HG03066 (cell line): ENCODE measurements at regions not wholly inside any gene's neighbourhood (a gene's known extent, or its start where the extent isn't known, plus 50 kb on each side); places are given as distances from the start of the nearest gene placed in this dataset.
"Not testable (repeated sequence)": the region's sequence is repeated elsewhere in the genome, so short reads cannot be mapped to it uniquely, and the experiment has no call there.

Experiments
- ATAC-seq: cut with Tn5 transposase; IDR thresholded peaks from one replicate; pipeline ENCODE4 v1.9.1; 2021; ENCODE audit warnings: low read depth; ENCODE audit not compliant: unreplicated experiment

DNA sequence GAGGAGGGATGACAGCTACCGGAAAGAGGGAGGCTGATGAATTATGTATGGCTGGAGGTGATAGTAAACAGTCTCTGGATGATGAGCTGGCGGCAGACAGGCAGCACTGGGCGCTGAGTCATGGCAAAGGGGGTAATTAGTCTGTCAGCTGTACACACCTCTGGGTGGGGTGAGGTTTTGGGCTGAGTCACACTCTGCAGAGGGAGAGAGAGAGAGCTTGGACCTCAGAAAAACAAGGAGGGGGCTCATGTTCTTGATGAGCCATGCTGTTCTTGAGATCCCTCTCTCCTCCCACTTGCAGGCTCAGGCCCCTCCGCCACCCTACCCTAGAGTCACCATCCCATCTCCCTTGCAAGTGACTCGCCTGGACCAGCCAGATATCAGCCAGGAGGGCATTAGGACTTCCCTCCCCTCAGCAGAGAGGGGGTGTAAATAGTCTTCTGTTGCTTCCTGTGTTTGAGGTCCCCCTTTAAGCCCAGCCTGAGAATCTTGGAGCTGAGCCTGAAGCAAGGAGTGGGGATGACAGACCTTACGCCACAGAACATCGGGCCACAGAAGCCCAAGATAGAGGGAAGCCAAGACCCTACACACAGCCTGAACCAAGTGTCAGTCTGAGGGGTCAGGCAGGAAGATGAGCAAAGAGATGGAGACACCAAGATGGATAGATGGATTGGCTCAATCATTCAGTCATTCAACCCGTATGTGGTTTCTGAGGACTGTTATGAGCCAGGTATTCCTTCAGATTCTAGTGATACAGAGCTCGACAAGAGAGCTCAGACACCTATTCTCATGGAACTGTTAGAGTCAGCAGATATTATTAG lies 383.2 kb upstream of the CCL2 start:
- no peak for ATAC-seq

DNA sequence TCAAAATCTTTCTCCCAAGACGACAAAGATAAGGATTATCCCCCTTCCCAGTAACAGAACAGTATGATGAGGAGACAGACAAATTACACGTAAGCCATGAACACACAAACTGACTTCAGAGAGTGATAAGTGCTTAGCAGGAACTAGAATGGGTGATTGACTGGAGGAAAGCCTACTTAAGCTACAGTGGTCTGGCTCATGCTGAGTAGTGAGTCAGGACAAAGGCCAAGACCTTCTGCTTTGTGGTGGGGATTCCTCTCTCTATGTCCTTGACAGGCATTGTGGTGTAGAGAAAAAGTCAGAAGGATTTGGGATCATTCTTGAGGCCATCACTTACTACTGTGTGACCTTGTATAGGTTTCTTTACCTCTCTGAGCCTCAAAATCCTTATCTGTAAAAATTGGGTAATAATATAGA lies 381.9 kb upstream of the CCL2 start:
- ATAC-seq = no peak

DNA sequence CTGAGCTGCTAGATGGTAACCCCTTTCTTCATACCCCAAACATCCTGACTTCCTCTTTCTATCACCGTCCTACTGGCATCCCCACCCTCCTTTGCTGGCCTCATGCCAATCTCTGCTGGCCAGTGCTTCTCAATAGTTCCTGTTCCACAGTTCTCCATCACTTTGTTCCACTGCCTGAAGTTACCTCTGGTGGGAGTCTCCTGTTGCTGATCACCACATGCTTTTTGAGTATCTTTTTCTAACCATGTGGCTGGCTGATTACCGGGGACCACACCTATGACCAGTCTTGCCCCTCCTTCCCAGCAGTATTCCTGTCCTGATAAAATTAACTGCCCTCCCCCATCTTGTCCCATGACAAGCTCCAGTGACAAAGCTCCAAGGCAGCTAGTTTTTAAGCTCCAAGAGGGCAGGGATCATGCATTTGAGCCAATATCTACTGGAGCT lies 380.4 kb upstream of the CCL2 start:
- no peak for ATAC-seq

DNA sequence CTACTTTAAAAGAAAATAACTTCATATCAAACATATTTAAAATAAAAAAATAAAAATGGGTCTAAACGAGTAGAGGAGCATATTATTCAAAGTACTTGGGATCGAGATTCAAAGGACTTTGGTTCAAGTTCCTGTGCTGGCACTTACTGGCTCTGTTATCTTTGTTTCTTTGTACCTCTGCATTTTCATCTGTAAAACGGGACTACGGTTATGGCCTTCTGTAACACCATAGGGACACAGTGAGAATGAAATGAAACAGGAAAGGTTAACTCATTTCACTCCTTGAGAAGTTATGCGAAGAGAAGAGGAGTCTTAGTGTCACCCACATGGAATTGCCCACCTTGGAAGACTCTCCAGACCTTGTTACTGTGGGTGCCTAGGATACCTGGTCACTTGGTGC lies 379.1 kb upstream of the CCL2 start:
- ATAC-seq = no peak

DNA sequence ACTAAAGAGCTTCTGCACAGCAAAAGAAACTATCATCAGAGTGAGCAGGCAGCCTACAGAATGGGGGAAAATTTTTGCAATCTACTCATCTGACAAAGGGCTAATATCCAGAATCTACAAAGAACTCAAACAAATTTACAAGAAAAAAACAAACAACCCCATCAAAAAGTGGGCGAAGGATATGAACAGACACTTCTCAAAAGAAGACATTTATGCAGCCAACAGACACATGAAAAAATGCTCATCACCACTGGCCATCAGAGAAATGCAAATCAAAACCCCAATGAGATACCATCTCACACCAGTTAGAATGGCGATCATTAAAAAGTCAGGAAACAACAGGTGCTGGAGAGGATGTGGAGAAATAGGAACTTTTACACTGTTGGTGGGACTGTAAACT lies 372.8 kb upstream of the CCL2 start:
- not testable (repeated sequence) for ATAC-seq

DNA sequence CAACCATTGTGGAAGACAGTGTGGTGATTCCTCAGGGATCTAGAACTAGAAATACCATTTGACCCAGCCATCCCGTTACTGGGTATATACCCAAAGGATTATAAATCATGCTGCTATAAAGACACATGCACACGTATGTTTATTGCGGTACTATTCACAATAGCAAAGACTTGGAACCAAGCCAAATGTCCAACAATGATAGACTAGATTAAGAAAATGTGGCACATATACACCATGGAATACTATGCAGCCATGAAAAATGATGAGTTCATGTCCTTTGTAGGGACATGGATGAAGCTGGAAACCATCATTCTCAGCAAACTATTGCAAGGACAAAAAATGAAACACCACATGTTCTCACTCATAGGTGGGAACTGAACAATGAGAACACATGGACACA lies 372.4 kb upstream of the CCL2 start:
- ATAC-seq = not testable (repeated sequence)

DNA sequence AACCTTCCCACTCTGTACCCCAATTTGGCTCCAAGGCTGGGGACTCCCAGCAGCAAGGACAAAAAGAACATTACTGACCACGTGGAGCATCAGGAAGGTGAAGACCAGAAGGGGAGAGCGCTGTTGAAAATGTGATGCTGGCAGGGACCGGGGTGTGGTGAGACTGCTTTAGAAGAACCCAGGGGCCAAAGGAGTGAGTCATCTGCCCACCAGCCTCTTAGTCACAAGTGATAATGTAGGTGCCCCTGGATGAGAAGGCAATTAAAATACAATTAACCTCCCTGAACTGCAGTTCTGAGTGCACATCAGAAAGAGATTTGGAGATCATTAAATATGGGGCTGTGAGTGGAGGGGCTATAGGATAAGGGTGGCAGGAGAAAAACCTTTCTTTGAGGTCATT lies 366.6 kb upstream of the CCL2 start:
- ATAC-seq = no peak

DNA sequence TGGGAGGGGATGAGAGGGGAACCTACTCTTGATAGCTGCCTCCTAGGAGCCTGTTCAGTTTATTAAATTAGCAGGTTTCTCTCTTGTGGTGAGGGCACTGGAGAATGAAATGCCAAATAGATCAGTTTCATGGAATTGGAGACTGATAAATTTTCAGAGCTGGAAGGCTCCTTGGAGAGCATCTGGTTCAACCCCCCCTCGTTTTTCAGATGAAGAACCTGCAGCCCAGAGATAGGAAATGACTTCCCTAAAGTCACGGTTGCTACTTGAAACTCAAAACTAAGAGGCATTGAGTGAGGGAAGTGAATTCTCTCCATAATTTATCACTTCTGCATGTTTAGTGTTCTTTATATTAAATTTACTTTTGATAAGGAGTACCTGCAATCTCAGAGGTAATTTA lies 366.0 kb upstream of the CCL2 start:
- no peak for ATAC-seq

DNA sequence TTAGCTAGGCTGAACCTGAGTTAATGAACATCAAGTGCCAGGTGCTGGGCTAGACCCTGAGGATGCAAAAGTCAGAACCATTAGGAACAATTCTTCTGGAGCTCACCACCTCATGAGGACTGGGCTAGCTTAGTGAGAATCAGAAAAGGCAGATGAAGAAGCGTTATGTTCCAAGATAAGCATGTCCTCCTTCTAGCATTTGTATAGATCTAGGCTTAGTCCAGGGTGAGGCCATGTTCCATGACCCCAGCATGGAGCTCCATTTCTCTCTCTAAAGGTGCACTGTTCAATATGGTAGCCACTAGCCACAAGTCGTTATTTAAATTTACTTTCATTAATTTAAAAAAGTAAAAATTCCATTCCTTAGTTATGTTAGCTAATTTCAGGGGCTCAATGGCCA lies 365.3 kb upstream of the CCL2 start:
- no peak for ATAC-seq

DNA sequence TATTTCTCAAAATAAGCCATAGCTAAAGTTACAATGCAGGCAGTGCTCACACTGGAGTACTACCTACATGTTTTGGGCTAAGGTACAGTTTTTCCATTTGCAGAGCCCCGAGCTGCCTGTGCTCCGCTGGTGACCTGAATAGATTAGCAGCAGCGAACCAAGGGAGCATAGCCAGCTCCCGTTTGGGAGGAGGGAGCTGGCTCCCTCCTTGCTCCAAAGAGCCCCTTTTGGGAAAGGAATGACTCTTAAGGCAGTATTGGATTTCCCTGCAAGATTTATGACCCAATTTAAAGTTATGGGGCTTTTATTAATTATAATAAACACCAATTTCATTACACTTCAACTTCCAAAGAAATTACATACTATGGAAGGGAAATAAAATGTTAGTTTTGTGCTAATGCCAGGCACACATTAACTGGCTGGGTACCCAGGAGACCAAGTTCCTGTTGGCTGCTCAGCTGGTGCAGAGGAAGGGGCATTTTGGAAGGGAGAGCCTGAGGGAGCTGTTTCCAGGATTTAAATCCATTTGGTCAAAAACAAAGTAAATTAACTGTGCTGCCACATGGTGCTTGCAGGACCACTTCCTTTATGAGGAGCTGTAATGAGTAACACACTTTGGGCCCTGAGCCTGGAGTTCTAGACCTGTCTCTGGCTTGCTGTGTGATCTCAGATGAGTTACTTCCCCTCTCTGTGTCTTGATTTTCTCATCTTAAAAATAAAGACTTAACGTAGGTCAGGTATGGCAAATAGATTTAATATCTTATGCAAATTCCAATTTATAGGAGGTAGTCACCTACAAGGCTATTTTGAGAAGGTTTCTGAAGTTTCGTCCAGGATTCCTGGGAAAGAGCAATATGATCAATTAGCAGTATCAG lies 362.1 kb upstream of the CCL2 start:
- no peak for ATAC-seq

DNA sequence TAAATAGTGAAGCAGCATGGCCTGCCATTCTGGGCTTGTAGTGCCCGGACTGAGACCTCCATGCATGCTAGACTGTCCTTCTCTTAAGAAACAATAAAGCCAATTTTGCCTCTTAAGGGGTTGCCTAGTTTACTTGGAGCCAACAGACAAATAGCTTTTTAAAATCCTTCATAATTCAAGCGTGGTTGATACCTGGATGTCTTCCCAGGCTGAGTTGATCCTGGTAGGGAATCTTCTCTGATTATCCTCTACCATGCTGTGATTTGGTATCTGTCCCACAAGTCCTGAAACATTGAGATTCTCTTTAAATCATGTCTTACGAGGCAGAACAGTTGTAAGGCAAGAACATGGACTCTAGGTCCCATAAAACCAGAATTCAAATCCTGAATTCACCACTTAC lies 359.6 kb upstream of the CCL2 start:
- ATAC-seq = no peak

DNA sequence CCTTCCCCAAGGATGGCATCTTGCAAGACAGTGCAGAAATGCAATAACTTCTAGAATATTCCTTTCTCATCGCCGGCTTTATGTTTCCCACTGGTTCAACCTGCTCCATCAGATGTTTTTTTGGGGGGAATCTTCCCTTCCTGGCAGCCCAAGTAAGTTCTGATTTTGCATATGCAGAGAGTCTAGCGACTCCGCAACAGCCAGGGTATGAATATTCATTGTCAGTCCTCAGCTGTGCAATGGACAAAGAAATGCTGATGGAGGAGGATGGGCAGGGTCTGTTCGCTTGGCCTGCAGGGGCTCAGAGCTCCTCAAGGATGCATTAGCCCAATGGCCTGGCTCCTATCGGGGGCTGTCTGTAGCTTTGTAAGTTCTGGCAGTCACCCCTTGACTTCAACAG lies 358.8 kb upstream of the CCL2 start:
- no peak for ATAC-seq

DNA sequence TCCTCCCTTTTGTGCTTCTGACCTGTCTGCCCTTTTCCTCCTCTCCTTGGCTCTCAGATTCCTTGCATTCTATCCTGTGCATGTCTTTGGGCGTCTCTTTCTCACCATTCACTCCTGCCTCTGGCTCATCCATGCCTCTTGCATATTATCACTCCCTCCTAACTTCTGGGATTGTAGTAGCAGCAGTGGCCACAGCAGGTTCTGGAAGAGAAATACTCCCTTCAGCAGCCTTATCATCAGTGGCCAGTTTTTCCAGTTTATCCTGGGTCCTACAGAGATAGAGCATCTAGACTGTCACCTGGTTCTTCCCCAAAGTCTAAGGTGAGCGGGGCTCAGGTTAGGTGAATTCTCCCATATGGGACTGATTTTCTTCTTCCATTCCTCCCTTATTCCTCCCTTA lies 354.0 kb upstream of the CCL2 start:
- ATAC-seq = no peak

DNA sequence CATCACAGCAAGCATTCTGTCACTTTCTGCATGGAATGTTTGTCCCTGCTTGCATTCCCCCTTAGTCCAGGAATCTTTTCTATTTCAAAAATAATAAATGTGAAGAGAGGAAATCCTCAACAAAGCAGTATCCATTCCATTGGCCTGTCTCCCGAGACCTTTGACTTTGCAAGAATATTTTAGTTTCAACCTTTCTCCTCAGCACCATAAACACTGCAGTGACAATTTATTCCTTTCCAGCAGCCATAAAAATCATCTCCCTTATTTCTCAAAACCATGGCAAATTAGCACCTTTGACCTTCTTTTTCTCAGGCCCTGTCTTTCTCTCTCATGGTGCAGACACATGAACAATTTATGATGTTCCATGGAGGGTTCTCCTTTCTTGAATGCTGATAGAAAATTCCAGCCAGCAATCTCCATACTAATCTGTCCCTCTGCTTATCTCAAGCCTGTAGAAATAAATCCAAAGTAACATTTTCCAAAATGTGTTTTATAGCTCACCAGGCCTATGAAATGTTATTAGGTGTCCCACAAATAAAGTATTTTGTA lies 352.1 kb upstream of the CCL2 start:
- ATAC-seq = no peak

DNA sequence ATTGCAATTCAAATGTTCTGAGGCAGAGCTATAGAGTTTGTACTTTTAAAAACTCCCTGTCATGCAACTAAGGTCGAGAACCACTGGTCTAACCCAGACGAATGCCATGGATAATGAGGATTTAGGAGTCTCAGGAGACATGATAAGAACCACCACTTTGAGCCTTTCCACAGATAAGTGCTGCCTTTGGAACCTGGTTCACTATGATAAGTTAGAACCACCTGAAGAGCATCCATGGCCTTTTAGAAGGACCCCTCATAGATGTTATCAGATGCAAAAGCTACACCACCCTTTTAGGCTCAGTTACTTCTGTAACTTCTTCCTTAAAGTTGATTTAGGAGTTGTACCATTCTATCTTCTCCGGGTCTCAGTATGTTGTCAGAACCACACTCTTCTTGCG lies 350.6 kb upstream of the CCL2 start:
- ATAC-seq = no peak

DNA sequence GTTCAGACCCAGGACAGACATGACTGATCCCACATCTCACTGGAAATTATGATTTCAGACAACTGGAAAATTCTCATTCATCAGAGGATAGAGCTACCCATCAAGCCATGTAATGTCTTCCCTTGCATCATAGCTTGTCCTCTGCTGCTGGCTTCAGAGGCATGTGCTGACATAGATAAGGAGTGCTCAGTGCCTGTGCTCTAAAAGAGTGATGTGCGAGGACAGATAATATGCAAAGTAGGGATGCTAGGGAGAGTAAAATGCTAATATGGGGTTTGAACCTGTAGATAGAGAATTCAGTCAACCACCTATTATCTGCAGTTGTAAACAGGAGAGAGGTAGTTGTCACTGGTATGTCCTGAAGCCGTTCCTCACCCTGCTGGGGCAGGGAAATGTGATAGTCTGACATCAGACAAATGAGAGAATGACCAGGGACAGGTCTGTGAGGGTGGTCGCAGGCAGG lies 349.7 kb upstream of the CCL2 start:
- no peak for ATAC-seq

DNA sequence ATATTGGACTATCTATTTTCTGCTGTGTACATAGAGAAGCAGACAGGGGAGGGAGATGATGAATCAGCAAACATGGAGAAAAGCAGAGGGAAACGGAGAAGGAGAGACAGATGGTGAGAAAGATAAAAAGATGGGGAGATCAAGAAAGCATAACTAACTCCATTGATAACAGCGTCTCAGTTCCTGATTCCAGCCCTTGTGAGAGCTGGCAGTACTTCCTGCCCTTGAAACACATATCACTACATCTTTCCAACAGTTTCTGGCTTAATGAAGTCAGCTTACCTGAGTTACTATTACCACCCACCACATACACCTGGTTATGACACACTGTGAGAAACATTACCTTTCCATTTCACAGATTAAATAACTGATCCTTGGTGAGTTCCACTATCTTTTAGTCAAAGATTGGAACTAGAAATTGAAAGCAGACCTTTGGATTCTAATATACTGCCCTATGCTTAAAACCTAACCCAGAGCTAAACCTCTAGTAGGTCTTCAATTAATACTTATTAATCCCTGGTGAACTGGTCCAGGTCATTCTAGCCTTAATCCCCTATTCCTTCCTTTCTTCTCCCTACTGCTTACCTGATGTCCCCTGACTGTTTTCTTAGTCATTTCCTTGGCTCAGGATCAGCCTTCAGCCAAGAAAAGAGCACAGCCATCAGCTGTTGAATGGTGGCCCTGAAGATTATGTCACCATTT lies 346.6 kb upstream of the CCL2 start:
- ATAC-seq = no peak

DNA sequence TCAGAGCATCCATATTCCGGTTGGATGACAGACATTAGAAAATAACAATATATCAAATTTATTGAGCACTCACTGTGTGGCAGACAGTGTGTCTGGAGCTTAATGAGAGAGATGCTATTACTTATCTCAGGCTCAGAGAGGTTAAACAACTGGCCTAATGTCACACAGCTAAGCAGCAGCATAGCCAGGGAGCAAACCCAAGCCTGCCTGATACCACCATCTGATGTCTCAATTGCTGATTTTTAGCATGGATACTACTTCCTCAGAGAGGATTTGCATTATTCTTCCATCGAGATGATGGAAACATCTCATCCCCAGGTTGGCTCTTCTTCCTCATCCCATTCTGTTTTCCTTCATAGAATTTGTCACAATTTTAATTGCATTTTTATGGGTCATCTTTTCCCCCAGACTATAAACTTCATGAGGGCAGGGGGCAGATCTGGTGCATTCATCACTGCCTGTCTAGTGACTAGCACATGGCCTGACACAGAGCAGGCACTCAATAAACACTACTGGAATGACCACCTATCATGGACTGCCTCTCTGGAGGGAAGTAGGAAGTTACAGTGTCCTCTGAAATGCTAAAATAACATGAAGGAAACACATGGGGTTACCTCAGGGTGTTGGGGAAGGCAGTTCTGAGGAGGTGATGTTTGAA lies 344.8 kb upstream of the CCL2 start:
- ATAC-seq = no peak

DNA sequence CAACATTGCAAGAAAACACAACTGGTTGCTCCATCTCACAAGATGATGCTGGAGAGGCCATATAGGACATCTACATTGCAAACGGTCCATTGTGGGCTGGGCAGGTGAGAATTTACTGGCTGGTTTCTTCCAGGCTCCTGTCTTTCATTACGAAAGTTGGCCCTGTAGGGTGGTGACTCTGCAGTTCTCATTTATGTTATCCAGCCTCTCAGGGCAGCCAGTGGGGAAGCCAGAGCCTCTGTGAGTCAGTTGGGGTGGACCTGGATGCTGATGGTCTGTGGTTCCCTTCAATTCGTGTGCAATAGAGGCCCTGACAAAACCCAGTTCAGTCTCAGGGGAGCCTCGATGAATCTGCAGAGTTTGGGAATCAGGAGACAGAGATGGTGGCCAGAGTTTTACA lies 341.0 kb upstream of the CCL2 start:
- no peak for ATAC-seq

DNA sequence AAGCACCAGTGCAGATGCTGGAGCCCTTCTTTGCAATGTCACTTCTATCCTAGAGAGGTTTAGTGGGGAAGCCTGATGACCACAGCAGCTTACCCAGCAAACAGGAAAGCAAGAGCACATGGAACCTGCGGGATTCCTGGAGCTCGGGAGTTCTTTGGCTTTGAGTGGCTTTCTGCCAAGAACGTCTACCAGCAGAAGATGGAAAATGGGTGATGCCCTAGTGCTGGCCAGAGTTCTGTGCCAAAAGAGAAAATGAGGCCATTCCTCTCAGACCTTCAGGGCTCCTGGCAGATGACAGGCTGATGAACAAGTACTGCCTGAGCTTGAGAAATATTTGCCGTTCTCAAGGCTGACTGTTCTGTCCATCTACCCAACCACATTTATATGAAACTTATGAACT lies 332.1 kb upstream of the CCL2 start:
- ATAC-seq = no peak
